NOMO-1 treated with DMSO at 0.1 percent for 48 hours (cell line): ENCODE measurements at regions not wholly inside any gene's neighbourhood (a gene's known extent, or its start where the extent isn't known, plus 50 kb on each side); places are given as distances from the start of the nearest gene placed in this dataset.
"Not testable (repeated sequence)": the region's sequence is repeated elsewhere in the genome, so short reads cannot be mapped to it uniquely, and the experiment has no call there.

Experiments
- DNase-seq: peaks from one replicate; lab custom pipeline; 2025; ENCODE audit not compliant: unreplicated experiment; lab: John Stamatoyannopoulos, UW

DNA sequence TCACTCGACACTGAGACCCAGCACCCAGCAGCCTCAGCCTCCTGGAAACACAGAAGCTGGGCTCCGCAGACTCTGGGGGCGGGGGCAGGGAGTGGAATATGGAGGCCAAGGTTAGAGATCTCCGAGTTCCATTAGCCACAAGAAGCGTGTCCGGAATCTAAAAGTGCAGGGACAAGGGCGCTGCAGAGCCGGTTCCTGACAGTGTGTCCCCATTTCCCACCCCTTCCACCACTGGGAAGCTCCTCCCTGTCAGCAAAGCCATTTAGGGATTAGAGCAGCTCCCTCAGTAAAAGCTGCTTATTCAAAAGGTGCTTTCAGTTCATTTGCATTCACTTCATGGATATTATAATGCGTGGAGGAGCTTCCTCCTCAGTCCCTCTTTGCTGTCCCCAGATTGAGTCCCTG, 74.1 kb upstream of the HSPA9 start:
- no peak for DNase-seq

DNA sequence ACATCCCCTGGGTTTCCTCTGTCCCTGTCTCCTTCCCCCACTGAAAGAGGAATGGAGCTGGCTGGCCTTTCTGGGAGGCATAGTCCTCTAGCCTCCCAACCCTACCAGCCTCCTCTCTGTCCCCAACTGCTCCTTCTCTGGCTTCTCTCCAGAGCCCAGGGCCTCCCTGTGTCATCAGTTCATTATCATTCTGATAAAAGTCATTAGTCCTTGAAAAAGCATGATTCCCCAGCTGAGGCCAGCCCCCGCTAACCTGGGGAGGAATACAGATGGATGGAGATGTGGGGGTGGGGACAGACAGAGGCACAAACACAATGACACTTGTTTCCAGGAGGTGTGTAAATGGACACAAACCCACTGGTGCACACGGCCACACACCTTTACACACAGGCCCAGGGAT, 73.6 kb upstream of the HSPA9 start:
- DNase-seq, result no peak

DNA sequence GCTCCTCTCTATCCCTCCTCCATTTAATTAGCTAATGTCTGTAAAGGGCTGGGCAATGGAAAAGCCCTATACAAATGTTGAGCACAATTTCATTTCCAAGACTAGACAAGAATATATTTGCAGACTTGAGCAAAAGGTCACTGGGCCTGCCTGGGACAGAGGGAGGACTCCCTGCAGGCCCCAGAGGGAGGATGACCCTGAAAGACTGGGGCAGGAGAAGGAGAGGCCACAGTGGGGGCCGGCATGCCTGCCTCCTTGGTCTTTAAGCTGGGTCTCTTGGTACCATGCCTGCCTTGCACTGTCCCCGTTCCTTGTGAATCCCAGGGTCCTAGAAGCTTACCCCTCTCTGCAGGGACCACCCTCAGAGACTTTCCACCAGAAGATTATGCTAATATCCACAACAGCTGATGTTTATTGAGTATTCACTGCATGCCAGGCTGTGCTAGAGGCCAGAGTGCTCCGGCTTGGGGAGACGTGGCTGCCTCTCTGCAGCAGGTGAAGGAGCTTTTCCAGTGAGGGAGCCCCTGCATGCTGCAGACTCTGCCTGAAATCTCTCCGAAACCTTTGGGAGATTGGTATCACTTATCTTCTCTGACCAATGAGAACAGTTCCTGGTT, 72.7 kb upstream of the HSPA9 start:
- DNase-seq, result no peak

- DNase-seq, result no peak
Measured at GRCh38 chr5:138647261-138647788, 72.1 kb upstream of the HSPA9 start.

DNA sequence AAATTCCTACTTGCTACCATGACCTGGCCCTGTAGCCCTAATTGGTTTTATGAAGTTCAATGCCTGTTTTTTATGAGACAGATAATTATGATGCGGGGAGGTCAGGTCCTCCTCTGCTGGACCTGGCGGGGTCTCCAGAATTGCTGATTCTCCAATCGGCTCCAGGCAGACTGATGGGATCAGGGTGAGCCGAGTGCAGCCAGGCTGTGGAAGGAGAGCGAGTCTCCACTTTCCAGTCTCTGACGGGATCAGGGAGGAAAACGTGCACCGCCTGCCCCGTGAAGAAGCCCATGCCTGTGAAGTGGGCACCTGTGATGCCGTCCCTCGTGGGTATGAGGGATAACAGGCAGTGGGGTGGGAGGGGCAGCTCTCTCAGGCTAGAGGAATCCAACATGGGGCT, 71.5 kb upstream of the HSPA9 start:
- DNase-seq, result no peak

DNA sequence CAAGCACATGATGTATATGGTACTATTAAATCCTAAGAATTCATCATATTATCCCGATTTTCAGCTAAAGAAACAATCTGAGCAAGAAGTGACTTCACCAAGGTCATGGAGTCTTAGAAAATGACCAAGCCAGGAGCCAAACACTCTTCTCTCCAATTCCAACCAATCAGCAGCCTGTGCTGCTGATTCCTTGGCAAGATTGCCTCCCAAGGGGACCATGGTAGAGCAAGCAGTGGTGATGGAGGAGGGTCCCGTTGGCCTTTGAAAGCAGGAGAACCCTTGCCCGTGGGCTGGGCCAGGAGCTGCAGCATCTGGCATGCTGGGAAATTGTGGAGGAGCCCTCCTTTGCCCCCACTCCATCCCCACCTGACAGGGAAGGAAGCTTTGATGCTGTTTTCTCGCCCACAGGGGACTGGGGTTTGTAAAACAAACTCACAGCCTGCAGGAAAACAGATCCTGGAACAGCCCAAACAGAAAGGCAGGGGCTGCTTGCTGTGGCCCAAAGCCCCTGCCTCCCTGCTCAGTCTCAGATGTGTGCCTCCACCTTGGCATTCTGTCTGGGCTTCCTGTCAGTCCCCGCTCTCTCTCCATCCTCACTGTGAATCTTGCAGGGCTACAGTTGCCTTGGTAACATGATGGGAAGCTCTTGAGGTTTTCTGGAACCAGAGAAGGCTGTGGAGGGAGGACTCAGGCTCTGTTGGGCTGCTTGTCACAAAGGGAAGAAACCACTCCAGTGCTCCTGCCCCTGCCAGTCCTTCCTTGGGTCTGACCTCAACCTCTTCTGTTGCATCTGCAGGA, 70.8 kb upstream of the HSPA9 start:
- DNase-seq, result no peak

GRCh38 chr5:138643040-138643791, 68.0 kb upstream of the HSPA9 start:
- no peak for DNase-seq

DNA sequence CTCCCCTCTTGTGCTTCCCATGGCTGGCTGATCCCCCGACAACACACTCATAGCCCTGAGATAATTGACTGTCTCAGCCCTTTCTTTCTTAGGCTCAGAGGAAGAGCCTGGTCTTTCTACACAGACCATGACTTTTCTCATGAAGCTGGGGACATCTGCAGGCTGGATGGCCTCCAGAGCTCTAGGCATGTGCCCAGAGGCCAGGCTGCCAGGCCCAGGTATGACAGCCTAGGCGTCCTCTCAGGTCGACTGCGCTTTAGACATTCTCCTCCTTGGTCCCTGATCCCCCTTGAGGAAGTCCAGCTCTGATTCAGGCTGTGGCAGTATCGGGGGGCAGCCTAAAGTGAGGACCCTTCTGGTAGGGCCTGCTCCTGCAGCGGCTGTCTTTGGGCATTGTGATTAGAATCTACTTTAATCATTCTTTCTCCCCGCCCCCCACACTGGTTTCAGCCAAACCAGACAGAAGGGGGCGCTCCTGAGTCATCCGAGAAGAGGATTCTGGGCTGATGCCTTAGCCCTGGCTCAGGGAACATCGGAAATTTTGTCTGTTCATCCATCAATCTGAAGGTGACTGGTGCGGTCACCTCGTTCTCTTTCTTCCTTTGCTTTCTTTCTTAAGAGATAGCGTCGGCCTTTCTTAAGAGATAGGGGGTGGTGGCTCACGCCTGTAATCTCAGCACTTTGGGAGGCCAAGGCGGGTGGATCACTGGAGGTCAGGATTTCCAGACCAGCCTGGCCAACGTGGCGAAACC, 66.5 kb upstream of the HSPA9 start:
- peak; percentile 70 for DNase-seq

- no peak for DNase-seq
Measured at GRCh38 chr5:138640646-138641254, 65.5 kb upstream of the HSPA9 start.

- DNase-seq, result no peak
Measured at GRCh38 chr5:138640138-138640537, 64.9 kb upstream of the HSPA9 start.

DNA sequence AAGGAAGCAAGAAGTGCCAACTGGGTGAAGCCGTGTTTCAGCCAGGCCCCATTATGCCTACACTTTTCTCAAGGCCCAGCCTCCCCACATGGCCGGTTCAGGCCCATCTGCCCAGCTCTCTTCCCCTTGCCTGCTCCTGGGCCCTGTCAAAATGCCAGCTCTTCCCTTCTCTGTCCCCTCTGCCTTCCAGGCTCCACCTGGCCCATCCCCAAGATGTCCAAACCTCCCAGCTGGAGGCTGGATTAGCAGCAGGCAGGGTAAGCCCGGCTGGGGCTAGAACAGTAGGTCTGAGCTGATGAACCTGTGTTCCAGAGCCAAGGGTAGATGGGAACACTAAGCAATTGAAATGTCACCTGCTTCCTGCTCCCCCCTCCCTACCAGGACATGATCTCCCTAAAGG, 64.1 kb upstream of the HSPA9 start:
- DNase-seq, result no peak

DNA sequence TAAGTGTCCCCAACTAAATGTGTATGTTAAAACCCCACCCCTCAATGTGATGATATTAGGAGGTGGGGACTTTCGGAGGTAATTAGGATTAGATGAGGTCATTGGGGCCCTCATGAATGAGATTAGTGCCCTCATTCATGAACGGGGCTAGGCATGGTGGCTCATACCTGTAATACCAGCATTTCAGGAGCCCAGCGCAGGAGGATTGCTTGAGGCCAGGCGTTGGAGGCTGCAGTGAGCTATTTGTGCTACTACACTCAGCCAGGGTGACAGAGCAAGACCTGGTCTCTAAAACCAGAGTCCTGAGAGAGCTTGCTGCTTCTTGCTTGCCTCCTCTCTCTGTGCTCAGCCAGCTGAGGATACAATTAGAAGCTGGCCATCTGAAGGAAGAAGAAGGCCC, 62.1 kb upstream of the HSPA9 start:
- DNase-seq, result no peak

GRCh38 chr5:138636398-138636944, 61.3 kb upstream of the HSPA9 start:
- no peak for DNase-seq

- no peak for DNase-seq
Measured at GRCh38 chr5:138635708-138636107, 60.5 kb upstream of the HSPA9 start.

GRCh38 chr5:138635265-138635664, 60.1 kb upstream of the HSPA9 start:
- DNase-seq, result no peak

- not testable (repeated sequence) for DNase-seq
Measured at GRCh38 chr5:138634804-138635203, 59.6 kb upstream of the HSPA9 start.

GRCh38 chr5:138632900-138633489, 57.8 kb upstream of the HSPA9 start:
- DNase-seq, result peak; percentile 64

DNA sequence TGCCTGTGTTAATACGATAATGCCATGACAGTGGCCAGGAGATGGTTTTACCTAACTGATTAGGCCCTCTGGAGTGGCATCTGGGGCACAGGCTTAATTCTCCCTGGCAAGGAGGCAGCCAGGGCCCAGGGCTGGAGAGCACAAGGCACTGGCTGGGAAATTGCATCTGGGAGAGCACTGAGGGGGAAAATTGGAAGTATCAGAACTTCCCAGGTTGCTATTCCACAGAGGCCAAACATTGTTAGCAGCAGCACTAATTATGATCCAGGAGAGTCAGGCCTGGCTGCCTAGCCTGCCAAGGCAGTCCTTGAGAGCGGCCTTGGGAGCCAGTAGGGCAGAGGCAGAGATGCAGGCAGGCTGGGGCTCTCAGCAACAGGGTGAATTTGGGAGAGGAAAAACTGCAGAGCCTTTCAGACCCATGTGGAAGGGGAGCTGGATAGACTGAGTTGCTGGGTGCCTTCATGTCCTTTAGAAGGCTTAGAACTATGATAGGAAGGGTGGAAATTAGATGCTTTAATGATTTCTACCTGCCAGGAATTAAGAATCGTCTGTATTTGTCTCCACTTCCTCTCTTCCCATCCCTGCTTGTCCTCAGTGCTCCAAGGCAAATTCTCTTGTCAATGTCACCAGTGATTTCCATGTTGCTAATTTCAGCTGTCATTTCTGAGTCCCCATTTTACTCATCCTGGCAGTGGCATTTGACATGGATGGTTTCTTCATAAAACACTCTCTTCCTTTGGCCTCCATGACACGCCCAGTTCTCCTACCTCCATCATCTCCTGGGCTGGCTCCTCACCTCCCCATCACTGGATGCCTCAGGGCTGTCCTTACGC, 56.1 kb upstream of the HSPA9 start:
- DNase-seq, result no peak

GRCh38 chr5:138629392-138629791, 54.2 kb upstream of the HSPA9 start:
- no peak for DNase-seq
